GM19035 (cell line): ENCODE measurements at regions not wholly inside any gene's neighbourhood (a gene's known extent, or its start where the extent isn't known, plus 50 kb on each side); places are given as distances from the start of the nearest gene placed in this dataset.

Experiments
- ATAC-seq: cut with Tn5 transposase; IDR thresholded peaks from one replicate; pipeline ENCODE4 v1.9.1; 2021; ENCODE audit not compliant: unreplicated experiment

DNA sequence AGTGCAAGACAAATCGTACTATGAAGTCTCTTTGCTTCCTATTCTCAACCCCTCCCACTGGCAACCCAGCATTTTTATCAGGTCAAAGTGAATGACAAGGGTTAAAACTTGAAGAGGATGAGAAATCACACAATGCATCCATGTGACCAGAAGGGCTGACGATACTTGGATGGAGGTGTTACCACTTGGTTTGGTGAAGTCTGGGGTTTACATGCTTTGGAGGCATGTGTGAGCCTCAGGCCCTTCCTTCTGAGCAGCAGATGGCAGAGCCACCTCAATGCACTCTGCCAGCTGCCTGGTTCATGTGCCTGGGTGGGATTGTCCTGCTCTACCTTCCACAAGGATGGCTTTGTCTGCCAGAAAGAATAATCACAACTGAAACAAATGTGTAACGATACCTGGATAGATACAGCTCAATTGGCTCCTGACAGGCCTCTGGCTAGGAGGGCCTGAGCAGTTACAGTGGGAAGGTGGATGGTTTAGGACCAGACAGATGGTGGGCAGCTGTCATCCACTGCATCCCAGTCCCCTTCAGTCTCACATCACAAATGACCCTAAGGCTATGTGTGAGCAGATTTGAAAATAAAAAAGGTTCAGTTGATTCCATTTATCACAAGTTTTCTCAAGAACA is 51.5 kb upstream of the CNIH3 start:
- no peak for ATAC-seq

DNA sequence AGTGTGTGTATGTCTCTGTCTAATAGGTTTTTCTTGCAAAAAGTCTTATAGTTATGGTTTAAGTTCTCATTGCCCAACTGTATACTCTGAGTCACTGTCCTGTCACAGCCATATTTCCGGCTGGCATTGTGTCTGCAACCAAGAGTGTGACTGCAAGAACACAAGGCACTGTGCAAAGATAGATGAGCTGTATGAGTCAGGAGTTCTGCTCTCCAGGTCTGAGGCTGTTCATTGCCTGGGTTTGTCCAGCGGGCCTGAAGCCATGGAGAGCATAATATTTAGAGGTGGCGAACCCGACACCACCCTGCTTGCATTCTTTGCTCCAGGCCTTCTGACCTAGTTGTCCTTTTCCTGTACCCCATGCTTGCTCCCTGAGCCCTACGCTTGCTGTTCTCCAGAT is 50.9 kb upstream of the CNIH3 start:
- ATAC-seq: no peak

DNA sequence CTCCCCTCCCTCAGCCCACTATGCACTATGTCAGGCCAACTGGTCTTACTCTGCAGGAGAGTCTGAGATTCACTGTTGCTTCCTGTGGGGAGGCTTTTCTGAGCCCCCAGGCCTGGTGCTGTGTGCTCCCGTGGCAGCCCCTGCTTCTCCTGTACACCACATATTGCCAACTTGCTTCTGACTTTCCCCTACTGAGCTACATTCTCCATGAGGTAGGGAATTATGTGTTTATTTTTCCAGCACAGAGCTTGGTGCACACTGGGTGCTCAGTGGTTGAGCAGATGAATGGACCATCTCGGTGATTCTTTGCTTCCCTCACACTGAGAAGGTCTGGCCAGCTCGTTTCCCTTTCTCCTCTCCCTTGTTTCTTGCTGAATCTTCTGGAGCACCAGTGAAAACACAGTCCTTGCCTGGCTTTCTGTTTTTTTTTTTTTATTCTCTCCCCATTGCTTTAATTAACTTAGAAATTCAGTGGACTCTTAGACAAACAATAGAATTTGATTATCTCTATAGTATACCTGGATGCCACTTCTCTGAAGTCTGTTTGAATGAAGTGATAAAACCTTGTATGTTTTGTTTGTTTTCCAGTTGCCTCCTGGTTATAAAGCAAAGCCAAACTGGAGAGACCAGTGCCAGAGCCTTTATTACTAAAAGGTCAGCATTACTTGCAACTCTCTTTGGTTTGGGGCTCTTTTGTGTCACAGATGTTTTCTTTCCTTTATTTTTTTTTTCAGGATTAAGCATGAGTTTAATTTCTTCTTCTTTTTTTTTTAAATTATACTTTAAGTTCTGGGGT is 50.3 kb upstream of the CNIH3 start:
- ATAC-seq: no peak
